Body of pancreas (tissue), 4 donors: ENCODE measurements at regions not wholly inside any gene's neighbourhood (a gene's known extent, or its start where the extent isn't known, plus 50 kb on each side); places are given as distances from the start of the nearest gene placed in this dataset.
"Not testable (repeated sequence)": the region's sequence is repeated elsewhere in the genome, so short reads cannot be mapped to it uniquely, and the experiment has no call there.

Experiments used
- ATAC-seq: fragments of 150-250 bp; one replicate; pipeline ENCODE4 v1.9.1; 2016
- DNase-seq, 4 donors: peaks; one replicate each; pipeline ENCODE4 v3.0.0-alpha.2; 2019
- H3K27ac ChIP-seq, 4 donors: fragments of 200-600 bp; sonication (generic); 1 replicate in 3 of 4; 2 replicates in 1 of 4; pipeline versions ENCODE4 v1.5.1 to v1.6.1; 2016 to 2019; ENCODE audit warnings: mild to moderate bottlenecking in 1 of 4, mixed read lengths in 1 of 4, moderate library complexity in 1 of 4
- H3K27me3 ChIP-seq, 2 donors: fragments of 200-600 bp; sonication (generic); one replicate each; pipeline ENCODE4 v1.6.0; 2016; ENCODE audit warnings: mild to moderate bottlenecking in 1 of 2
- H3K36me3 ChIP-seq, 2 donors: fragments of 200-600 bp; sonication (generic); replicated peaks in 1 of 2; 2 replicates each; pipeline ENCODE4 v1.5.1; 2016; ENCODE audit warnings: low read depth in 2 of 2; ENCODE audit not compliant: insufficient read depth in 1 of 2
- H3K4me1 ChIP-seq: fragments of 200-600 bp; sonication (generic); one replicate; pipeline ENCODE4 v1.6.0; 2016
- H3K4me3 ChIP-seq, 2 donors: fragments of 200-600 bp; sonication (generic); 1 replicate in 1 of 2; 2 replicates in 1 of 2; pipeline ENCODE4 v1.5.1; 2016 to 2019
- H3K9me3 ChIP-seq, 3 donors: fragments of 200-600 bp; sonication (generic); 1 replicate in 2 of 3; 2 replicates in 1 of 3; pipeline ENCODE4 v1.5.1; 2016
- CTCF ChIP-seq, 7 experiments: fragments of 450-650 bp in 4 of 7; fragments of 200-600 bp in 3 of 7; sonication (generic) in 3 of 7; IDR thresholded peaks; one replicate each; pipeline ENCODE4 v1.5.1; 2016 to 2019; ENCODE audit warnings: antibody characterized with exemption in 7 of 7
- POLR2A ChIP-seq, 3 donors: fragments of 450-650 bp; IDR thresholded peaks; one replicate each; pipeline ENCODE4 v1.6.1; 2016; ENCODE audit warnings: antibody characterized with exemption in 3 of 3, mild to moderate bottlenecking in 2 of 3
- WGBS, 2 donors: methylation state at CpG; one replicate each; pipeline ENCODE4 v1.1.5; 2017; 5-methylcytosine and 5-hydroxymethylcytosine counted together
- intact Hi-C: fragments of 100-400 bp; cut with DNase I; formaldehyde crosslinking; loops from one replicate; pipeline ENCODE4 v1.15.1; 2023

- no peak for TF ChIP-seq POLR2A (IDR thresholded peaks at IDR 0.05)
- peak in 3 of 7 experiments; percentile 4 to 10 (median 6) for TF ChIP-seq CTCF (IDR thresholded peaks at IDR 0.05)
- ATAC-seq (no peak), DNase-seq (no peak)
- no peaks in the 10 kb centered on the region for H3K27me3 ChIP-seq
- H3K4me1 ChIP-seq: no peaks in the 10 kb centered on the region
- H3K4me3 ChIP-seq: no peak overlapping the region
- 76 to 84% methylated on average over 2 of the region's 2 CpGs for WGBS, 2 donors
- no peaks in the 10 kb centered on the region for H3K9me3 ChIP-seq
- H3K36me3 ChIP-seq: no peaks in the 10 kb centered on the region
- no peak overlapping the region for H3K27ac ChIP-seq
- intact Hi-C loops: no loop called here
Measured at GRCh38 chr12:33514893-33515292, 75.3 kb upstream of the SYT10 start.

- TF ChIP-seq CTCF (IDR thresholded peaks at IDR 0.05): no peak
- no peak for TF ChIP-seq POLR2A (IDR thresholded peaks at IDR 0.05)
- H3K9me3 ChIP-seq: no peaks in the 10 kb centered on the region
- no peaks in the 10 kb centered on the region for H3K4me1 ChIP-seq
- H3K4me3 ChIP-seq: no peak overlapping the region
- no peak overlapping the region for H3K27ac ChIP-seq
- no peaks in the 10 kb centered on the region for H3K36me3 ChIP-seq
- ATAC-seq (no peak), DNase-seq (no peak)
- intact Hi-C loops: no loop called here
- no peaks in the 10 kb centered on the region for H3K27me3 ChIP-seq
Measured at GRCh38 chr12:33519566-33519965, 79.9 kb upstream of the SYT10 start.

- H3K27ac ChIP-seq: peak overlapping the region in 1 of 4 donors; percentile 10
- 14 to 27% methylated on average over 9 to 12 of the region's 12 CpGs for WGBS, 2 donors
- H3K4me3 ChIP-seq, H3K9me3 ChIP-seq, H3K36me3 ChIP-seq, H3K4me1 ChIP-seq, intact Hi-C loops, H3K27me3 ChIP-seq: not testable (repeated sequence)
- DNase-seq (peak; percentile 75 to 89 (median 80)), ATAC-seq (peak; percentile 74)
Measured at GRCh38 chr12:33520505-33521302, 81.1 kb upstream of the SYT10 start.

GRCh38 chr12:33529031-33529430, 89.4 kb upstream of the SYT10 start:
- WGBS, 2 donors: 66 to 75% methylated on average over 2 of the region's 2 CpGs
- H3K36me3 ChIP-seq: no peaks in the 10 kb centered on the region
- ATAC-seq (no peak), DNase-seq (no peak)
- no peaks in the 10 kb centered on the region for H3K9me3 ChIP-seq
- TF ChIP-seq POLR2A (IDR thresholded peaks at IDR 0.05) (no peak), CTCF (IDR thresholded peaks at IDR 0.05) (no peak)
- intact Hi-C loops: no loop called here
- no peak overlapping the region for H3K4me3 ChIP-seq
- H3K27me3 ChIP-seq: no peaks in the 10 kb centered on the region
- H3K4me1 ChIP-seq: no peaks in the 10 kb centered on the region
- no peak overlapping the region for H3K27ac ChIP-seq

- 64 to 76% methylated on average over 1 of the region's 1 CpG for WGBS, 2 donors
- no peak for DNase-seq
- no peak for ATAC-seq
Measured at GRCh38 chr12:33529810-33530209, 90.2 kb upstream of the SYT10 start.

More at GRCh38 chr12:33529810-33530209, 90.2 kb upstream of the SYT10 start:
- H3K4me3 ChIP-seq: no peak overlapping the region
- intact Hi-C loops: no loop called here
- no peaks in the 10 kb centered on the region for H3K36me3 ChIP-seq
- no peaks in the 10 kb centered on the region for H3K9me3 ChIP-seq
- H3K27ac ChIP-seq: no peak overlapping the region
- TF ChIP-seq CTCF (IDR thresholded peaks at IDR 0.05) (no peak), POLR2A (IDR thresholded peaks at IDR 0.05) (no peak)
- H3K27me3 ChIP-seq: no peaks in the 10 kb centered on the region
- no peaks in the 10 kb centered on the region for H3K4me1 ChIP-seq
